ENCODE measurements at regions not wholly inside any gene's neighbourhood (a gene's known extent, or its start where the extent isn't known, plus 50 kb on each side); places are given as distances from the start of the nearest gene placed in this dataset.

- intact Hi-C loops (cut with DNase I), result no loop called here
- DNase-seq, result no peak
Measured at GRCh38 chr7:115087437-115087836, 165.5 kb downstream of the MDFIC start.

- DNase-seq, result no peak
Measured at GRCh38 chr7:115086146-115086841, 164.4 kb downstream of the MDFIC start.

GRCh38 chr7:115085421-115085820 is 163.5 kb downstream of the MDFIC start:
- DNase-seq, result no peak

More at GRCh38 chr7:115086146-115086841, 164.4 kb downstream of the MDFIC start:
- intact Hi-C loops (cut with DNase I), result no loop called here

GRCh38 chr7:115083935-115084334 is 162.0 kb downstream of the MDFIC start:
- no peak for DNase-seq
- intact Hi-C loops (cut with DNase I), result no loop called here

More at GRCh38 chr7:115085421-115085820, 163.5 kb downstream of the MDFIC start:
- intact Hi-C loops (cut with DNase I), result no loop called here

- no peak for DNase-seq
- intact Hi-C loops (cut with DNase I), result no loop called here
Measured at GRCh38 chr7:115081772-115082171, 159.9 kb downstream of the MDFIC start.

GRCh38 chr7:115078851-115079250 is 157.0 kb downstream of the MDFIC start:
- intact Hi-C loops (cut with DNase I), result no loop called here

GRCh38 chr7:115078386-115078785 is 156.5 kb downstream of the MDFIC start:
- no peak for DNase-seq
- intact Hi-C loops (cut with DNase I), result no loop called here

More at GRCh38 chr7:115078851-115079250, 157.0 kb downstream of the MDFIC start:
- DNase-seq, result no peak

- intact Hi-C loops (cut with DNase I), result no loop called here
- DNase-seq, result no peak
Measured at GRCh38 chr7:115070311-115070710, 148.4 kb downstream of the MDFIC start.
